Neural progenitor cell (in vitro differentiated cells): ENCODE measurements at regions not wholly inside any gene's neighbourhood (a gene's known extent, or its start where the extent isn't known, plus 50 kb on each side); places are given as distances from the start of the nearest gene placed in this dataset.

Experiments
- CTCF ChIP-seq: fragments of 200-600 bp; sonication (generic); IDR thresholded peaks from 2 replicates; pipeline ENCODE4 v1.5.1; 2017; ENCODE audit warnings: antibody characterized with exemption, mild to moderate bottlenecking
- EZH2 ChIP-seq: fragments of 200-600 bp; sonication (generic); IDR thresholded peaks from 2 replicates; pipeline ENCODE4 v1.6.1; 2017; ENCODE audit warnings: antibody characterized with exemption, mild to moderate bottlenecking, moderate library complexity
- EZH2phosphoT487 ChIP-seq: fragments of 200-600 bp; sonication (generic); IDR thresholded peaks from 2 replicates; pipeline ENCODE4 v1.6.1; 2017; ENCODE audit warnings: antibody characterized with exemption

GRCh38 chr1:87786229-87786628 is 457.5 kb downstream of the LMO4 start:
- no peak for TF ChIP-seq EZH2phosphoT487
- TF ChIP-seq CTCF = no peak
- no peak for TF ChIP-seq EZH2
